Mesendoderm (in vitro differentiated cells): ENCODE measurements at regions not wholly inside any gene's neighbourhood (a gene's known extent, or its start where the extent isn't known, plus 50 kb on each side); places are given as distances from the start of the nearest gene placed in this dataset.
"Not testable (repeated sequence)": the region's sequence is repeated elsewhere in the genome, so short reads cannot be mapped to it uniquely, and the experiment has no call there.

Source experiments
- DNase-seq: peaks from one replicate; pipeline ENCODE4 v3.0.0; 2013
- H2AK5ac ChIP-seq: 2 replicates; pipeline ENCODE4 v1.6.1; 2013; ENCODE audit warnings: low read length, inconsistent platforms
- H2BK120ac ChIP-seq: 2 replicates; pipeline ENCODE4 v1.6.1; 2013; ENCODE audit warnings: low read depth, mild to moderate bottlenecking, low read length, moderate library complexity, mixed read lengths
- H2BK15ac ChIP-seq: replicated peaks from 2 replicates; pipeline ENCODE4 v1.6.1; 2013; ENCODE audit warnings: low read depth, mild to moderate bottlenecking, moderate library complexity
- H2BK5ac ChIP-seq: 2 replicates; pipeline ENCODE4 v1.6.1; 2013; ENCODE audit warnings: low read length, inconsistent platforms
- H3K18ac ChIP-seq: 2 replicates; pipeline ENCODE4 v1.6.1; 2013; ENCODE audit warnings: mild to moderate bottlenecking, low read length, mixed read lengths
- H3K23ac ChIP-seq: one replicate; pipeline ENCODE4 v1.6.1; 2013; ENCODE audit warnings: low read length
- H3K27ac ChIP-seq: 2 replicates; pipeline ENCODE4 v1.5.1; 2013; ENCODE audit warnings: low read depth, mild to moderate bottlenecking, inconsistent platforms, low read length, moderate library complexity
- H3K27me3 ChIP-seq: 2 replicates; pipeline ENCODE4 v1.6.1; 2013; ENCODE audit warnings: low read length, control low read depth, mild to moderate bottlenecking, inconsistent platforms; ENCODE audit not compliant: insufficient read depth, poor library complexity
- H3K36me3 ChIP-seq: 2 replicates; pipeline ENCODE4 v1.6.1; 2013; ENCODE audit warnings: low read length, inconsistent platforms; ENCODE audit not compliant: control insufficient read depth, insufficient read depth
- H3K4ac ChIP-seq: one replicate; pipeline ENCODE4 v1.6.1; 2013; ENCODE audit warnings: low read depth, mild to moderate bottlenecking, low read length, moderate library complexity
- H3K4me1 ChIP-seq: 2 replicates; pipeline ENCODE4 v1.6.1; 2013; ENCODE audit warnings: low read depth, low read length, inconsistent platforms; ENCODE audit not compliant: control insufficient read depth
- H3K4me2 ChIP-seq: 2 replicates; pipeline ENCODE4 v1.6.1; 2013; ENCODE audit warnings: low read length
- H3K4me3 ChIP-seq: 2 replicates; pipeline ENCODE4 v1.5.1; 2013; ENCODE audit warnings: mild to moderate bottlenecking, low read length
- H3K56ac ChIP-seq: one replicate; pipeline ENCODE4 v1.6.1; 2013; ENCODE audit warnings: low read length
- H3K79me1 ChIP-seq: 2 replicates; pipeline ENCODE4 v1.6.1; 2013; ENCODE audit warnings: low read length, inconsistent platforms
- H3K79me2 ChIP-seq: 2 replicates; pipeline ENCODE4 v1.6.1; 2013; ENCODE audit warnings: mild to moderate bottlenecking, low read length; ENCODE audit not compliant: control insufficient read depth, insufficient read depth
- H3K9ac ChIP-seq: 2 replicates; pipeline ENCODE4 v1.6.1; 2013; ENCODE audit warnings: low read length, inconsistent platforms
- H4K5ac ChIP-seq: one replicate; pipeline ENCODE4 v1.6.1; 2013; ENCODE audit warnings: low read length
- H4K8ac ChIP-seq: one replicate; pipeline ENCODE4 v1.6.1; 2013; ENCODE audit warnings: low read depth, mild to moderate bottlenecking, control low read depth, low read length, moderate library complexity
- WGBS: extraction: QIAGEN DNeasy Blood & Tissue Kit; methylation state at CpG from one replicate; pipeline ENCODE4 v1.1.7; 2013; ENCODE audit warnings: low lambda C conversion rate, missing lambda C conversion rate; ENCODE audit not compliant: insufficient coverage; ENCODE audit errors: extremely low coverage; 5-methylcytosine and 5-hydroxymethylcytosine counted together

- Histone ChIP-seq H4K8ac (no peak overlapping the region), H2AK5ac (no peak overlapping the region), H2BK120ac (no peak overlapping the region), H3K9ac (no peak overlapping the region), H2BK15ac (no peak overlapping the region), H3K4ac (no peak overlapping the region), H3K56ac (no peak overlapping the region), H3K27me3 (no peaks in the 10 kb centered on the region), H3K18ac (no peak overlapping the region), H4K5ac (no peak overlapping the region), H3K79me2 (no peaks in the 10 kb centered on the region), H3K4me3 (no peak overlapping the region), H3K4me1 (no peaks in the 10 kb centered on the region), H3K36me3 (no peaks in the 10 kb centered on the region), H3K27ac (no peak overlapping the region), H3K79me1 (no peaks in the 10 kb centered on the region), H3K23ac (no peak overlapping the region), H2BK5ac (no peak overlapping the region), H3K4me2 (no peak overlapping the region)
- no peak for DNase-seq
- WGBS = 100% methylated on average over 1 of the region's 3 CpGs
Observed at GRCh38 chr3:191680989-191681597, 220.1 kb downstream of the PYDC2 start.

GRCh38 chr3:191682961-191683360 lies 222.0 kb downstream of the PYDC2 start:
- Histone ChIP-seq H2BK15ac (peak overlapping the region; percentile 57), H2AK5ac (no peak overlapping the region), H3K27ac (no peak overlapping the region), H2BK5ac (no peak overlapping the region), H3K27me3 (no peaks in the 10 kb centered on the region), H3K79me2 (no peaks in the 10 kb centered on the region), H3K36me3 (no peaks in the 10 kb centered on the region), H3K4me2 (no peak overlapping the region), H4K5ac (no peak overlapping the region), H3K18ac (peak overlapping the region; percentile 87), H3K4me3 (no peak overlapping the region), H3K9ac (no peak overlapping the region), H3K56ac (no peak overlapping the region), H3K4ac (no peak overlapping the region), H4K8ac (no peak overlapping the region), H2BK120ac (peak overlapping the region; percentile 12), H3K23ac (no peak overlapping the region), H3K4me1 (no peaks in the 10 kb centered on the region), H3K79me1 (no peaks in the 10 kb centered on the region)
- WGBS = 100% methylated on average over 1 of the region's 5 CpGs
- DNase-seq = no peak

GRCh38 chr3:191686626-191687025 lies 225.7 kb downstream of the PYDC2 start:
- Histone ChIP-seq H3K56ac (no peak overlapping the region), H2AK5ac (no peak overlapping the region), H3K79me1 (no peaks in the 10 kb centered on the region), H3K4me1 (no peaks in the 10 kb centered on the region), H3K4me3 (no peak overlapping the region), H4K8ac (no peak overlapping the region), H3K36me3 (no peaks in the 10 kb centered on the region), H2BK120ac (no peak overlapping the region), H3K9ac (no peak overlapping the region), H3K79me2 (no peaks in the 10 kb centered on the region), H2BK15ac (no peak overlapping the region), H3K4ac (peak overlapping the region; percentile 9), H3K18ac (peak overlapping the region; percentile 80), H3K27ac (no peak overlapping the region), H3K23ac (no peak overlapping the region), H2BK5ac (no peak overlapping the region), H3K27me3 (no peaks in the 10 kb centered on the region), H3K4me2 (no peak overlapping the region), H4K5ac (no peak overlapping the region)
- no peak for DNase-seq

GRCh38 chr3:191688756-191689433 lies 227.9 kb downstream of the PYDC2 start:
- Histone ChIP-seq H3K23ac (no peak overlapping the region), H3K36me3 (no peaks in the 10 kb centered on the region), H2BK120ac (peak overlapping the region; percentile 74), H3K18ac (peak overlapping the region; percentile 41), H2AK5ac (no peak overlapping the region), H3K79me1 (no peaks in the 10 kb centered on the region), H3K27me3 (no peaks in the 10 kb centered on the region), H3K9ac (no peak overlapping the region), H2BK5ac (no peak overlapping the region), H3K79me2 (no peaks in the 10 kb centered on the region), H4K5ac (no peak overlapping the region), H3K4ac (peak overlapping the region; percentile 55), H3K27ac (peak overlapping the region; percentile 39), H4K8ac (no peak overlapping the region), H2BK15ac (no peak overlapping the region), H3K4me2 (no peak overlapping the region), H3K4me1 (no peaks in the 10 kb centered on the region), H3K56ac (no peak overlapping the region), H3K4me3 (no peak overlapping the region)
- DNase-seq = peak; percentile 71
- no CpG with 5 or more reads among the region's 6 CpGs for WGBS

- not testable (repeated sequence) for H4K5ac ChIP-seq, H3K79me1 ChIP-seq
Observed at GRCh38 chr3:191691184-191691583, 230.2 kb downstream of the PYDC2 start.

More at GRCh38 chr3:191691184-191691583, 230.2 kb downstream of the PYDC2 start:
- not testable (repeated sequence) for H2BK120ac ChIP-seq, H3K4me1 ChIP-seq, DNase-seq, H3K18ac ChIP-seq, H3K27me3 ChIP-seq, H3K36me3 ChIP-seq, H2BK15ac ChIP-seq, H3K27ac ChIP-seq, H2BK5ac ChIP-seq, H4K8ac ChIP-seq, H2AK5ac ChIP-seq, H3K9ac ChIP-seq, H3K4ac ChIP-seq, H3K4me3 ChIP-seq, H3K79me2 ChIP-seq, H3K4me2 ChIP-seq, H3K56ac ChIP-seq, H3K23ac ChIP-seq
- WGBS = no CpG with 5 or more reads among the region's 3 CpGs
